H54 (cell line): ENCODE measurements at regions not wholly inside any gene's neighbourhood (a gene's known extent, or its start where the extent isn't known, plus 50 kb on each side); places are given as distances from the start of the nearest gene placed in this dataset.

Source experiments
- DNase-seq: peaks from one replicate; pipeline ENCODE4 v3.0.0; 2011; ENCODE audit warnings: low spot score, mixed read lengths; ENCODE audit not compliant: insufficient read length
- FAIRE-seq: peaks from 3 replicates; lab custom pipeline; 2011; peaks lifted over from hg19 to GRCh38; lab: Jason Lieb, UNC
- POLR2A ChIP-seq: IDR thresholded peaks from 2 replicates; pipeline ENCODE4 v1.6.1; 2011; ENCODE audit warnings: low read depth, mild to moderate bottlenecking, low read length

DNA sequence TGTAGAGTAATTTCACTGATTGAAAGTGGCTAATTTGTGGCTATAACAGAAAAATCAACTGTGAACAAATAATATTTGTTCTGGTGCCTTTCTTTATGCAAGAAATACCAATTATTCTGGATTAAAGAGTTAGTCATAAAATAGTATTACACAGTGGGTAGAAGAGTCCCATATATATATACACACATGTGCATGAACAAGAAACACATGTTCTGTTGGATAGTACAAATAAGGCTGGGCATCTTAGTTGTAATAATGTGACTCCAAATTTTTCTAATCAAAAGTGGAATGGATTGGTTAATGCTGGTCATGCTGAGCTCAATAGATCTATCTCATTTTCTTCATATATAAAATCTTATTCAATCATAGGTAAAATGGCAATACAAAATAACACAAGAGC is 179.4 kb downstream of the OGFRL1 start:
- TF ChIP-seq POLR2A = no peak
- DNase-seq (no peak), FAIRE-seq (no peak)

DNA sequence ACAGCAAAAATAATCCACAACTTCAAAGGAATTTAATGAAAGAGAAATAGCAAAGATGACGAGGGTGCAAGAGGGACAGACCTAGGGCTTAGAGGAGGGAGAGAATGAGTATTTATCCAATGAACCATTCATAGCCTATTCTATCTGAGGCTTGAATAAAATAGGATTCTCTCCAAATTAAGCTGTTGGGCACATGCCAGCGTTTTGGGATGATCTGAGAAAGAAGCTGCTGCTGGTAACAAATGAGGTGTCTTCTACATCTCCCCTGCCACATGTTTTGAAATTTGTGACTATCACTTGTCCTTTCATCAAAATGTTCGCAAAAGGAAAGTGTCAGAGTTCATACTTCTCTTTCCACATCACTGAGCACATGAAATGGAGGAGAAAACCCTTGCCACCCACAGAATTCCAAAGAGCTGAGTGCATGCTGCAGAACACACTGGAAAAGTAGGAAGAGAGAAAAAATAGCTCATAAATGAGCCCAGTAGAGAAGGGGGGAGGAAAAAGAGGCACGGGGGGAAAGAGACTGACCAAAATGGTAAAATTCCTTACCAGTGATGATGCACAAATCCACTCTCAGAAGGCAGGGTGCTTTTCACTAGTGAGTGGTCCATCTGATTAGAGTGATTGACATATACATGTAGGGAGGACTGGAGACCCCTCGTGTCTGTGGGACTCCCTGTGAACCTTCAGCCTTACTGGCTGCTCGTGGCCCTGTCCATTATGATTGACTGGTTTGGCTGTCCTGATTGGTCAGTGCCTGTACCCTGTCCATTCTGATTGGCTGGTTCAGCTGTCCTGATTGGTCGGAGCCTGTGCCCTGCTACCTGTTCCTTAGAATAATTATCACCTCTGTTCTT is 180.5 kb downstream of the OGFRL1 start:
- TF ChIP-seq POLR2A = no peak

DNA sequence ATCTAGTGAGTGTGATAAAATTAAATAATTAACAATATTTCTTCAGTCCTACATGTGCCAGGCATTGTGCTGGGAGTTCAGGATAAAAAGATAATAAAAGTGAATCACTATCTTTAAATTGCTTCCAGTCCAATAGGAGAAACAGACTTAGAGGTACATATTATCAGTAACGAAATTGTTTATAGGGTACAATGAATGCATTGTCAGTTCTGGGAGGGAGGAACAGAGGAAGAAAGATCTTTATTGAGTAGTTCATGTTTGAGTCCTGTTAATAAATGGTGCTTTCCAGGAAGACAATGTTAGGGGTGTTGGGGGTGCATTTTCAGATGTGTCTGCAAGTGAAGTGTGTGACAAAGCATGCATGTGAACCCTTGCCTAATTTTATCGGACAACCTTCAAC is 183.1 kb downstream of the OGFRL1 start:
- FAIRE-seq = no peak
- TF ChIP-seq POLR2A = no peak
- no peak for DNase-seq

More for the DNA sequence above, 180.5 kb downstream of the OGFRL1 start:
- DNase-seq = no peak
- peak; percentile 95 for FAIRE-seq

DNA sequence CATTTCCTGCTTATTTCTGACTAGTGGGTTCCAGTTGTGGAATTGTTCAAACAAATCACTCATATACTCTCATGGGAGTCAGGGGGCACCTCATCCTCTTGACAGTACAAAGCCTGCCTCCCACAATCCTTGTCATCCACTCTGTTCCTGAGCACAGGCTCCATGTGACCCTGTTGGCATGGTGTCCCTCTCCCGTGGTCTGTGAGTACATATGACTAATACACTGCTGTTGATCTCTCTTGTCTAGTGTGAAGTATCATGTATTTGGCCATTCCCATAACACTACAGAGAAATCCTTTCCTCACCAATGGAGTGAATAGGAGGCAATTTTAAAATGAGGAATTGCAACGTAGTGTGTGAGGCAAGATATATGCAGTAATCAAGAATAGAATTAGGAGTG is 185.3 kb downstream of the OGFRL1 start:
- FAIRE-seq = peak; percentile 98

DNA sequence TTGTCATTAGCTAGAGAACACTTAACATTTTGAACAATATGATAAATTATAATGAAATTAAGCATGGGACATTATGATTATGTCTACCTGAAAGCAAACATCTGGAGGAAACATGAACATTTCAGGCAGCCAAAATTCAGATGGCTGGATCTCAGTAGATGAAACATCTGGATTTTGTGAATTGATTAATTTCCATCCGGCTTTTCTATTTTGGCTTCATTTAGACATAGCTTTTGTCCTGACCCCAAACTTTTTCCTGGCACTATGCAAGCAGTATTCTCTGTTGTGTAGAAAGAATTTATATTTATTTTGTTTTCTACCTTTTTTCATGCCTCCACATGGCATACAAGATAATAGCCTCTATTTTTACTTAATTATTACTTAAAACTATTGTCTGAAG is 186.3 kb downstream of the OGFRL1 start:
- DNase-seq (no peak), FAIRE-seq (no peak)
- TF ChIP-seq POLR2A = no peak

More for the DNA sequence above, 185.3 kb downstream of the OGFRL1 start:
- no peak for DNase-seq
- TF ChIP-seq POLR2A = no peak

DNA sequence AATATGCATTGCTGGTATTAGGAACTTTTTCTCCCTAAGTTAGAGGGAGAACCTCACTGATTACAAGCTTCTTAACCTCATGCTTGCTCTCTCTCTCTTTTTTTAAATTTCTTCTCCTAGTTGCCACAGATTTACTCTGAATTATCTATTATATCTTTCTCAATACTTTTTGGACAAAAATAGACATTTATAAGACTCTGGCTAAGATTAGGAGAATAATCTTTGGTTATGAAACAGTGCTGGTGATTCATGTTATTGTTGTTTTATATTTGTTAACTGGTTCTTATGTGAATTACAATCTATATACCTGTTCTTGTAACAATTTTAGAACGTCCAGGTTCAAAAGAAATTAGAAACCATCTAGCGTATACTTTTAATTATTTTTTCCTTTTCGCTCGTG is 187.8 kb downstream of the OGFRL1 start:
- no peak for TF ChIP-seq POLR2A
- FAIRE-seq (no peak), DNase-seq (no peak)

DNA sequence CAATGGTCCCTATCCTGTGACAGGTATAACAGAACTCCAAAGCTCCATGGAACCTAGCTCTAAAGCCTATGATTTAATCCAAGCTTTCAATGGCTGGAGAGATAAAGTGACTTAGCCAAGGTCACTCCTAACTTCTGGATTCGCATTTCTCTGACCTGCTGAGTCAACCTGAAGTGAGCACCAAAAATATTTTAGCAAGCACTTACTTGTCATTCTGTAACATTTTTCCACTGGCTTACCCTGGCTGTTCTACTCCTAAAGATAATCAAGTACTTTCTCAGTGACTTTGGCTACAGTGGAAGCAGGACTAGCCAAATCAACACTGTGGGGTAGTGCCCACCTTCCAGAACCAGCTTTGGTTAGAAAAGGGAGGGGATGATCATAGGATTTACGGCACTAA is 188.3 kb downstream of the OGFRL1 start:
- DNase-seq = no peak
- TF ChIP-seq POLR2A = no peak
- FAIRE-seq = peak; percentile 84

DNA sequence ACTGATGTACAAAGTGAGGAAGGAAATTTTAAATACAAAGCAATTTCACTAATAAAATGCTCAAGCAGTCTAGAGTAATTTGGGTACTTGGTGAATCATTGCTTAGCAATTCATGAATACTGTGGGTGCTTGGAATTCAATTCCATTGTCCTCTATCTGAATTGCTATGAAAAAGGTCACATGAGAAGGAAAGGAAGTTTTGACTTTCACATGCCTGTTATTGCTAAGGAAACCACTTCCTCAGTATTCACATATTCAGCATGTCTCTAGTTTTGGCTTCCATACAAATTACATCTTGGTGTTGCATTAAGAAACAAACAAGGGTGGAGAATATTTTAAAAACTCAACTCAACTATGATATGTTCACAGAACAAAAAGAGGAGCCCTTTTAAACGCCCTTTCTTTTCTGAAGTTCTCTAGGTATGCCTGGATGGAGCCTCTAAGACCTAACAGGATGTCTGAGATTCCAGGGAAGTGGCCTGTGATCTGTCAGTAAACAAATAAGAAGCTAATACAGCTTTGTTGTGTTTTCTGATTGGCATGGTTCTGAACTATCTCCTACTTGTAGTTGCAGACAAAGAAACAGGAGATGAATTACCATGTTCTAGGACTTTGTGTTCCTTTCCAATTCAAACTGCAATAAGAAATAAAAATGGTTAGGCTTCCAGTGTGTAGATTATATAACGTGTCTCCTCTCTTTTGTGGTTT is 190.4 kb downstream of the OGFRL1 start:
- DNase-seq (no peak), FAIRE-seq (peak; percentile 98)
- TF ChIP-seq POLR2A = no peak

DNA sequence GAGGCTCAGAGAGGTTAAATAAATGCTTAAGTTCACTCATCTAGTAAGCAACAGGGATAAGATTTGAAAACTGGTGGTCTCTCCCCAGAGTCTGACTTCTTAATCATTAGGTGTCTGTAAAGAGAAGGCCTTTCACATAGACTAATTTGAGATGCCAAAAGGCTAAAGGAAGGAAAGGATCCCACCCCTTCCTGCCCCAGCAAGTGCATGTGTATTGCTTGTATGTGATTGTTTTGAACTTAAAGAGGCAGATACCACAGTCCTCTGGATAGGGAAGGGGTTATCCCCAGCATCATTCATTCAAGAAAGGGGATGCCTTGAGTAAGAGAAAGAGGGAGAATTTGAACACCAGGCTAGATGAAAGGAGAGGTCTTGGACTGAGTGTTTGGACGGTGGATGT is 192.0 kb downstream of the OGFRL1 start:
- no peak for TF ChIP-seq POLR2A
- FAIRE-seq (no peak), DNase-seq (no peak)

DNA sequence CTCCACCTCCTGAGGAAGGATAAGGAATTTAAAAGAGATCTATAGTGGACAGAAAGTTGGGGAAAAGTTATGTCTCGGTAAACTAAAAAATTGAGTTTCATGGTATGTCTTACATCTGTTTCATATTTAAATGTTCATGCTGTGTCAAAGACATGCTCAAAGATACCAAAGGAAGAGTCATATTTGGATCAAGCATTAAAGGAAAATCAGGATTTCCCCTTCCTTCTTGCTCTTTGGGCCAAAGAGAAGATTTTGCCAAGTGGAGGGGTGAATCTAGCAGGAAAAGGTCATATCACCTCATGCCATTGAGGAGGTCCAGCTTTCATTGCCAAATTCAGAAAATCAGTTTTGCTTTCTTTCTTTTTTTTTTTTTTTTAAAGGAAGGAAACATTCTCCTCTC is 192.4 kb downstream of the OGFRL1 start:
- FAIRE-seq (no peak), DNase-seq (no peak)
- TF ChIP-seq POLR2A = no peak

DNA sequence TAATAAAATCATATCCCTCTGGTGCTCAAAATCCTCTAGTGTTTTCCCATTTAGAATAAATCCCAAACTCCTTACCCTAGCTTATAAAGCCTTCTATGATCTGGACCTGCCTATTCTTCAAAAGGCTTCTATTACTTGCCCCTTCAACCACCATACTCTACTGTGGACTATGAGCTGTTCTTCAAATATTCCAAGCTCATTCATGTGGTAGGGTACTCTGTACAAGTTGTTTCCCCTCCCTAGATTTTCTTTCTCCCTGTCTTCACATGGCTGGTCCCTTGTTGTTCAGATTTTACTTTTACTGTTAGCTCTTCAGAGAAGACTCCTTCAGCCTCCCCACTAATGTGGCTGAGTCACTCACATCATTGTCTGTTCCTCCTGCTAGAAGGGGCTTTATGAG is 193.2 kb downstream of the OGFRL1 start:
- DNase-seq = no peak
- TF ChIP-seq POLR2A = no peak
- FAIRE-seq = no peak

DNA sequence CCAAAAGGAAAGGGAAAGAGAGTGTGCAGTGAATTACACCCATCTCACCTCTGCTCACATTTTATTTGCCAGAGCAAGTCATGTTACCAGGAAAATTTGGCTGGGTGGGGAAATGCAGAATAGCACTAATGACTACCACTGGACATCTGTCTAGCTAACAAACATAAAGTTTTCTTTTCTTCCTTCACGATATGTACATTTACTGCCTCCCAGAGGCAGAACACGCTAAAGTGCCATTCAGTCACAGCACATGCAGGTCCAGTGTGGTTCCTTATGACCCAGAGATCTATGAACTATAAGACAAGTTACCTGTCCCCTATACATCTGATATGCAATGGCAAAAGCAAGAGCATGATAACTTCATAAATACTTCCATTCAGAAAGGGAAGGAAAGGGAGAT is 194.1 kb downstream of the OGFRL1 start:
- no peak for DNase-seq
- peak; percentile 58 for FAIRE-seq

DNA sequence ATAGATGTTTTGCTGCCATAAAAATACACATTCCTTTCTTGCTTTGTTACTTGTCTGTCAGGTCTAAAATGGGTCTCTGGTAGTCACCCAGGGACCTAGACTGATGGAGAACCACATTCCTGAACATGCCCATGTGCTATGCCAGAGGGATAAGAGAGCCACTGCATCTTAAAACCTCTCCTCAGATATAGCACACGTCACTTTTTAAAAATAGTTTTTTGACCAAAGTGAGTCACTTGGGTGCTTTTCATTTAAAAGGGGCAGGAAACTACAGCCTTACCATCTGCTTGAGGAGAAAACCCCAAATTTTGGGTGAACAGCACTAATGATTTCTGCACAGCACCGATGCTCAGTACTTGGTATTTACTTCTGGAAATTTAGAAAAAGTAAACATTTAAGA is 197.8 kb downstream of the OGFRL1 start:
- no peak for DNase-seq
- no peak for FAIRE-seq
- TF ChIP-seq POLR2A = no peak

More for the DNA sequence above, 194.1 kb downstream of the OGFRL1 start:
- TF ChIP-seq POLR2A = no peak

DNA sequence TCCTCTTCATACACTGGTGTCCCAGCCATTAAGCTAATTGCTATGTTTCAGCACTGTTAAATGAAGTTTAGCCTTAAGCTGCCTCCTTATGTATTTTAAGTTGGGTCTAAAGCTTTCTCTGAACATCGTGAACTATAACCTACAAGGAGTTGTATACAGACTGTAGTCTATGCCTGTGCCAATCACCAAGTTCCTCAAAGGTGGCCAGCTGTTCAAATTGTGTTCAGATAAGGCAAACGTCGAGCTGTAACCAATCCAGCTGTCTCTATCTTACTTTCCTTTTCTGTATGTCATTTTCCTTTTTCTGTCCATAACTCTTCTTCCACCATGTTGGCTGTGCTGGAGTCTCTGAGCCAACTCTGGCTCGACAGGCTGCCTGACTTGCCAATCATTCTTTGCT is 199.6 kb downstream of the OGFRL1 start:
- TF ChIP-seq POLR2A = no peak
- FAIRE-seq (peak; percentile 6), DNase-seq (no peak)
